MCF 10A (cell line): ENCODE measurements at regions not wholly inside any gene's neighbourhood (a gene's known extent, or its start where the extent isn't known, plus 50 kb on each side); places are given as distances from the start of the nearest gene placed in this dataset.

Experiments
- BruUV-seq: library from RNA; stranded (reverse); fragments of 400-500 nt; replicated peaks from 2 replicates; lab custom pipeline; 2021; lab: Mats Ljungman, UMichigan
- CTCF ChIA-PET: fragments of 300-600 bp; sonication (Branson Sonifier 250); formaldehyde crosslinking; extraction: SDS; loops from one replicate; lab custom pipeline; 2021; ENCODE audit warnings: antibody characterized with exemption, inconsistent platforms; lab: Yijun Ruan, JAX
- POLR2A ChIA-PET: fragments of 300-600, 350-650 bp; sonication (Branson Sonifier 250); formaldehyde crosslinking; extraction: SDS; loops from one replicate; lab custom pipeline; 2020; ENCODE audit warnings: antibody characterized with exemption, inconsistent platforms; lab: Yijun Ruan, JAX
- DNase-seq: peaks from one replicate; pipeline ENCODE4 v3.0.0-alpha.2; 2018; ENCODE audit not compliant: unreplicated experiment
- H3K27ac Mint-ChIP-seq: one replicate; pipeline ENCODE4 v1.8.0; 2022; ENCODE audit warnings: mild to moderate bottlenecking, low read depth, mixed read lengths; ENCODE audit not compliant: unreplicated experiment
- H3K27me3 Mint-ChIP-seq: one replicate; pipeline ENCODE4 v1.8.0; 2022; ENCODE audit warnings: mixed read lengths; ENCODE audit not compliant: insufficient read depth, unreplicated experiment
- H3K36me3 Mint-ChIP-seq: one replicate; pipeline ENCODE4 v1.8.0; 2022; ENCODE audit warnings: mild to moderate bottlenecking, moderate library complexity, mixed read lengths; ENCODE audit not compliant: insufficient read depth, unreplicated experiment
- H3K4me1 Mint-ChIP-seq: one replicate; pipeline ENCODE4 v1.8.0; 2022; ENCODE audit warnings: mixed read lengths; ENCODE audit not compliant: insufficient read depth, unreplicated experiment
- H3K4me3 Mint-ChIP-seq: one replicate; pipeline ENCODE4 v1.8.0; 2022; ENCODE audit warnings: mild to moderate bottlenecking, moderate library complexity, mixed read lengths; ENCODE audit not compliant: unreplicated experiment
- H3K9me3 Mint-ChIP-seq: one replicate; pipeline ENCODE4 v1.8.0; 2022; ENCODE audit warnings: mixed read lengths; ENCODE audit not compliant: unreplicated experiment
- intact Hi-C: fragments of 100-400 bp; cut with micrococcal nuclease; formaldehyde crosslinking; loops from 2 replicates; pipeline ENCODE4 v1.14.1; 2022
- TF ChIP-seq, protein P1 (sequence below): fragments of 200-600 bp; IDR thresholded peaks from one replicate; pipeline ENCODE4 v1.8.0; 2022; ENCODE audit warnings: antibody characterized with exemption, mild to moderate bottlenecking; ENCODE audit not compliant: unreplicated experiment

DNA sequence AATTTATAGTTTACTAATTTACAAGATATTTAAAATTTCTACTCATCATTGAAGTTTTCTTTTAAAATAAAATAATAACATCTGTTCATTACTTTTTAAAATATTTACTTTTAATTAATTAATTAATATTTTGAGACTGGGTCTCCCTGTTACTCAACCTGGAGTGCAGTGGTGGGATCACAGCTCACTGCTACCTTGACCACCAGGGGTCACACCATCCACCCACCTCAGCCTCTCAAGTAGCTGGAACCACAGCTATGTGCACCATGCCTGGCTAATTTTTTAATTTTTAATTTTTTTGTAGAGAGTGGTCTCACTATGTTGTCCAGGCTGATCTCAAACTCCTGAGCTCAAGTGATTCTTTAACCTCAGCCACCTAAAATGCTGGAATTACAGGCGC is 1013.6 kb downstream of the CDH9 start:
- H3K4me1 Mint-ChIP-seq = no peaks in the 10 kb centered on the region
- peak; percentile 4 for DNase-seq
- ChIA-PET POLR2A (no interaction called here), CTCF (no interaction called here)
- TF ChIP-seq, protein P1, sequence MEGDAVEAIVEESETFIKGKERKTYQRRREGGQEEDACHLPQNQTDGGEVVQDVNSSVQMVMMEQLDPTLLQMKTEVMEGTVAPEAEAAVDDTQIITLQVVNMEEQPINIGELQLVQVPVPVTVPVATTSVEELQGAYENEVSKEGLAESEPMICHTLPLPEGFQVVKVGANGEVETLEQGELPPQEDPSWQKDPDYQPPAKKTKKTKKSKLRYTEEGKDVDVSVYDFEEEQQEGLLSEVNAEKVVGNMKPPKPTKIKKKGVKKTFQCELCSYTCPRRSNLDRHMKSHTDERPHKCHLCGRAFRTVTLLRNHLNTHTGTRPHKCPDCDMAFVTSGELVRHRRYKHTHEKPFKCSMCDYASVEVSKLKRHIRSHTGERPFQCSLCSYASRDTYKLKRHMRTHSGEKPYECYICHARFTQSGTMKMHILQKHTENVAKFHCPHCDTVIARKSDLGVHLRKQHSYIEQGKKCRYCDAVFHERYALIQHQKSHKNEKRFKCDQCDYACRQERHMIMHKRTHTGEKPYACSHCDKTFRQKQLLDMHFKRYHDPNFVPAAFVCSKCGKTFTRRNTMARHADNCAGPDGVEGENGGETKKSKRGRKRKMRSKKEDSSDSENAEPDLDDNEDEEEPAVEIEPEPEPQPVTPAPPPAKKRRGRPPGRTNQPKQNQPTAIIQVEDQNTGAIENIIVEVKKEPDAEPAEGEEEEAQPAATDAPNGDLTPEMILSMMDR = no peak
- H3K4me3 Mint-ChIP-seq = no peak overlapping the region
- H3K27ac Mint-ChIP-seq = no peak overlapping the region
- intact Hi-C loops = no loop called here
- no peaks in the 10 kb centered on the region for H3K9me3 Mint-ChIP-seq
- no peaks in the 10 kb centered on the region for H3K27me3 Mint-ChIP-seq
- no TSS peak for BruUV-seq
- H3K36me3 Mint-ChIP-seq = no peaks in the 10 kb centered on the region

DNA sequence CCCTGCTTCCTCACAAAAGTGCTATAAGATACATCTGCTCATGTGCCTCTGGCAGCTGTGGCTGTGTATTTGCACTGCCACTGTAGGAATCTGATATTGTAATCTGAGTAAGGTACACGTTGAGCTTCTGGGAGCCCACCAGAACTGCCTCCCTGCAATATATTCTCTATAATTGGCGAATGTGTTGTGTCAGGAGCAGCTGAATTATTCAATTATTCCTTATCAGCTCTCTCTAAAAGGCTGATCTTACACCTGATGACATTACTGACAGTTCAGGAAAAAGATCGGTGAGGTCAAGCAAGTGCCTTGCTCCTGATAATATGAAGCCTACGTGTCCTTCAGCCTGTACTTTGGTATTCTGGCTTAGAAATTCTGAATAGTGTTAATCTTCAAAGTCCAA is 1015.0 kb downstream of the CDH9 start:
- intact Hi-C loops = no loop called here
- DNase-seq = no peak
- TF ChIP-seq, protein P1 = no peak
- Mint-ChIP-seq H3K27ac (no peak overlapping the region), H3K4me3 (no peak overlapping the region), H3K9me3 (no peaks in the 10 kb centered on the region), H3K36me3 (no peaks in the 10 kb centered on the region), H3K4me1 (no peaks in the 10 kb centered on the region), H3K27me3 (no peaks in the 10 kb centered on the region)
- POLR2A ChIA-PET = interaction anchor here (0.6 kb wide), 1 partner anchor 306 kb away, joined by 3 read pairs; no protein-coding TSS in a partner anchor
- BruUV-seq = no TSS peak
- CTCF ChIA-PET = interaction anchor here (0.6 kb wide), 1 partner anchor 21 kb away, joined by 3 read pairs; no protein-coding TSS in a partner anchor

DNA sequence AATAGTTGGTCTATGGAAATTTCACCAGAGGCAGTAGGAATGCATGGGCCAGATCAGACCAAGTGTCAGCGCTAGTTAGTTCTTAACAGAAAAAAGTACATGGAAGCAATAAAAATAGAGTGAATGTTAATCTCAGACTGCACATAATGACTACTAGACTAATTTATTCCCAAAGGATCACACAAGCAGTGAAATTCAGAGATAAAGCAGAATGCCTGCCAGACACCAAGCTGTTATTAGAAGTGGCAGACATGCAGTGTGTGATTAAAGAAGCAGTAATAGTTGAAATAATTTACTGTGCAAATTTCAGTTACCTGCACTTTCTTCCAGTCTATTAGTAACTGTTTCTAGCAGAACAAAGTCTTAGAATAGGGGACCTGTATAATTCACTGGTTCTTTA is 1024.2 kb downstream of the CDH9 start:
- ChIA-PET CTCF (no interaction called here), POLR2A (no interaction called here)
- Mint-ChIP-seq H3K9me3 (no peaks in the 10 kb centered on the region), H3K27me3 (no peaks in the 10 kb centered on the region), H3K4me1 (no peaks in the 10 kb centered on the region), H3K36me3 (no peaks in the 10 kb centered on the region), H3K27ac (no peak overlapping the region), H3K4me3 (no peak overlapping the region)
- TF ChIP-seq, protein P1 = no peak
- DNase-seq = no peak
- intact Hi-C loops = no loop called here
- BruUV-seq = no TSS peak

DNA sequence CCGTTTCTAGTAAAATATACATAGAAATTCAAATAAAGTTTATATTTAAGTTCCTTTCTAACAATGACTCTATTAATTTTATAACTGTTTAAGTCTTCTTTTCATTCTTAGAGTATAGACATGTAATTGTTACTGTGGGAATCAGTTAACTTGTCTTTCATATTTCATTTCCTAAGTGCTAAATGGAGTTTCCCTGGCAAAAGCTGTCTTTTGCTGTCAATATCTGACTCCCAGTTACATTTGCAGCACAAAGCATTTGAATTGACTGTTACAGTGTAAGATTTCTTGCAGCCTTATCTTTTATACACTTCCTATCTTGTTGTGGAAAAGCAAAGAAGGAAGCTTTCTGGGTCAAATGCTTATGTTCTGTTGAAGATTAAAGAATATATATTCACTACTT is 1026.3 kb downstream of the CDH9 start:
- Mint-ChIP-seq H3K36me3 (no peaks in the 10 kb centered on the region), H3K27me3 (no peaks in the 10 kb centered on the region), H3K4me3 (no peak overlapping the region), H3K9me3 (no peaks in the 10 kb centered on the region), H3K27ac (no peak overlapping the region), H3K4me1 (no peaks in the 10 kb centered on the region)
- BruUV-seq = no TSS peak
- ChIA-PET POLR2A (no interaction called here), CTCF (no interaction called here)
- TF ChIP-seq, protein P1 = no peak
- DNase-seq = no peak
- intact Hi-C loops = no loop called here
